GM23248 (cell line): ENCODE measurements at regions not wholly inside any gene's neighbourhood (a gene's known extent, or its start where the extent isn't known, plus 50 kb on each side); places are given as distances from the start of the nearest gene placed in this dataset.

Source experiments
- EZH2 ChIP-seq: fragments of 200-600 bp; sonication (generic); IDR thresholded peaks from 2 replicates; pipeline ENCODE4 v1.6.1; 2018; ENCODE audit warnings: antibody characterized with exemption, mild to moderate bottlenecking; ENCODE audit not compliant: insufficient read depth, poor library complexity, severe bottlenecking
- EZH2phosphoT487 ChIP-seq: fragments of 200-600 bp; sonication (generic); IDR thresholded peaks from 2 replicates; pipeline ENCODE4 v1.6.1; 2018; ENCODE audit warnings: antibody characterized with exemption, moderate library complexity, mild to moderate bottlenecking, low read depth; ENCODE audit not compliant: insufficient read depth

DNA sequence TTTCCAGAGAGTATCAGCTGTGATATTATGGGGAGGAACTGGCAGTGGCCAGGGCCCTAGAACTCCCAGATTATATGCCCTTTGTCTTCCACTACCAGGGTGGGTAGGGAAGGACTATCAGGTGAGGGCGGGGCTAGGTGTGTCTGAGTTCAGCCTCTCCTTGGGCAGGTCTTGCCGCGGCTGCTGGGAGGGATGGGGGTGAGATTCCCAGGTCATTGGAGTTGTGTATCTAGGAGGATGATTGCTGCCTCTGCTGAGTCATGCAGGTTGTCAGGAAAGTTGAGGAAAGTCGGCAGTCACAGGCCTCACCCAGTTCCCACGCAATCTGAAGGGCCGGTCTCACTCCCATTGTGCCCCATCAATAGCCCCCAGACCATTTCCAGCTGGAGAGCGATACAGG lies 185.2 kb downstream of the DKK1 start:
- TF ChIP-seq EZH2phosphoT487 (no peak), EZH2 (no peak)
